DMS79 (cell line): ENCODE measurements at regions not wholly inside any gene's neighbourhood (a gene's known extent, or its start where the extent isn't known, plus 50 kb on each side); places are given as distances from the start of the nearest gene placed in this dataset.

Experiments
- DNase-seq: peaks from one replicate; lab custom pipeline; 2025; lab: John Stamatoyannopoulos, UW

DNA sequence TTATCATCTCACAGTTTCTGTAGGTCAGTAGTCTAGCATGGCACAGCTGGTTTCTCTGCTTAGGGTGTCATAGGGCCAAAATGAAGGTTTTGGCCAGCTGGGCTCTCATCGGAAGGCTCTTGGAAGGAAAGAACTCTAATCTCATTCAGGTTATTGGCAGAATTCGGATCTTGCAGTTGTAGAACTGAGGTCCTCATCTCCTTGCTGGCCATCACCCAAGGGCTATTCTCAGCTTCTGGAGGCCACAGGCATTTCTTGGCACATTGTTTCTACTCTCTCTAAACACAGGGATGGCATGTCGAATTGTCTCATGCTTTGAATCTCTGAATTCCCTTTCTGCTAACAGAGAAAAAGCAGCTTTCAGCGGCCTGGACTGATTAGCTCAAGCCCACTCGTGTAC is 258.0 kb upstream of the SMARCA2 start:
- DNase-seq, result no peak

DNA sequence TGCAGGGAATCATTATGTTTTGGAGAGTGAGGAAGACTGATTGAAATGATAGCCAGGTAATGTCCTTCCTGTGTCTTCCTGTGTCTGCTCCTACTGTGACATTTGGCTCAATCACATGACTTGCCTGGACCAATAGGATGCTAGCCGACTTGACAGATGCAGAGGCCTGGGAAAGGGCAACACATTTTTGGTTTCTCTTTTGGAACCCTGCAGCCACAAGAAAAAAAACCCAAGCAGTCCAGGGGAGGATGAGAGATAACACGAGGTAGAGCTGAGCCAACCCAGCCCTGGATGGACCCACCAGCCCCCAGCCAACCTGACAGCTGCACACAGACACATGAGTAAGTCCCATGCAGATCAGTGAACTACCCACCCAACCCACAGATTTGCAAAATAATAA is 256.1 kb upstream of the SMARCA2 start:
- DNase-seq, result no peak

DNA sequence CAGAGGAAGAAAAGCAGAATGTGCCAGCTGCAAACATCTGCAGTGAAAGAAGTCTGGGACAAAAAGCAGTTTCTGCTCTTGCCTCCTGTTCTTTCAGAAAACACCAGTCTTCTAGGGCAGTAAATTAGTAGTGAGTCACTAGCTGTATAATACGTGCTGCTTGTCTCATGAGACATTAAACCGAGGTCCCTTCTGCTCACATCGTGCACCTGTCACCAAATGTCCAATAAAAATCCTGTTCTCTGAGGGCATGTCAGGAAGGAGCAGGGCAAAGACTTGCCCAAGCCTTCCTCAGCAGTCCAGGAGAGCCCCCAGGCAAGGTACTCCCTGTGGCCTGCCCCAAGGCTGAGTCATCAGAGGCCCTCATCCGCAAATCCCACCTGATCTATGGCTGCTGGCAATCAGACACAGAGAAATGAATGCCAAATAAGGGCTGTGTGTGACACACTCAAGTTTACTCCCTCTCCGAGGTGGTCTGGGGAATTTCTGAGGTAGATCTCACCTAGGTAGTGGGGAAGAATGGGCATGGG is 255.3 kb upstream of the SMARCA2 start:
- no peak for DNase-seq

DNA sequence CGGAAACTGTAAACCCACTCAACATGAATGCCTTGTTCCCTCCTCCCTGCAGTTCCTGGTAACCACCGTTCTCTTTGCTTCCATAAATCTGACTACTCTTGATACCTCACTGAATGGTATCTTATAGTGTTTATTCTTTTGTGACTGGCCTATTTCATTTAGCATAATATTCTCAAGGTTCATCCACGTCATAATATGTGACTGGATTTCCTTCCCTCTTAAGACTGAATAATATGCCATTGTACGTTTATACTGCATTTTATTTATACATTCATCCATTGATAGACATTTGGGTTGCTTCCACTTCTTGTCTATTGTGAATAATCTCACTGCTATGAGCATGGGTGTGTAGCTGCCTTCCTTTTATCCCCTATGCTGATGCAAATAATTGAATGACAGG is 253.3 kb upstream of the SMARCA2 start:
- DNase-seq, result no peak

DNA sequence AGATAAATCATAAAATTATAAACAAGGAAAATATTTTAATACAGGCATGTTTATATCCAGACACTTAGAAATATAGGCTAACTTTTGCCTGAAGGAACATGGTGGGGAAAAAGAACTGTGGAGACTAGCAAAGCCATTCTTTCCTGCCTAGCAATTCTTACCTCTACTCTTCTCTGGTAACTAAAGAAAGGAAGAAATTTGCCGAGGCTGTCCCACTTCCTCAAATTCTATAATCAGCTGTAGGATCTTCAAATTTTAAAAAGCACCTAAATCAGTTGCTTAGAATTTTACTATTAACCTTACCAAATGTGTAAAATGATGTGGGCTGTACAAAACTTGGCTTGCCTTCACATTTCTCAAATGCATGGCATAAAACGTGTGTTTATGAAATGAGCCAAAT is 249.1 kb upstream of the SMARCA2 start:
- DNase-seq, result no peak

DNA sequence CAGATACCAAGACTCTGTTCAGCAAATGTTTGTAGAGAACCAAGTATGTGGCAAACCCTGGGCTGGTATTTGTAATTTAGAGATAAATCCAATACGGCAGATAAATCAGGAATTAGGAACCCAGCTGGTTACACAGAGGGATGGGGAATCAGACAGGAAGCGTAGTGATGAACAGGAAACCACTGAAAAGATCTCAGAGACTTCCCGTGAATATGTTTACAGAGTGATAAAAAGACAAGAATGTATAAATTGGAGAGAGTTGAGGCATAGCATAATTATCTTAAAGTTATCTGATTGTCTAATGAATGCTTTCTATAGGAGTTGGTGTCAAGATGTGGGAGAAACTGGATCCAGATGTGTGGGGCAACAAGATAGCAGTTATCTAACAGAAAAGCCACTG is 246.6 kb upstream of the SMARCA2 start:
- no peak for DNase-seq

DNA sequence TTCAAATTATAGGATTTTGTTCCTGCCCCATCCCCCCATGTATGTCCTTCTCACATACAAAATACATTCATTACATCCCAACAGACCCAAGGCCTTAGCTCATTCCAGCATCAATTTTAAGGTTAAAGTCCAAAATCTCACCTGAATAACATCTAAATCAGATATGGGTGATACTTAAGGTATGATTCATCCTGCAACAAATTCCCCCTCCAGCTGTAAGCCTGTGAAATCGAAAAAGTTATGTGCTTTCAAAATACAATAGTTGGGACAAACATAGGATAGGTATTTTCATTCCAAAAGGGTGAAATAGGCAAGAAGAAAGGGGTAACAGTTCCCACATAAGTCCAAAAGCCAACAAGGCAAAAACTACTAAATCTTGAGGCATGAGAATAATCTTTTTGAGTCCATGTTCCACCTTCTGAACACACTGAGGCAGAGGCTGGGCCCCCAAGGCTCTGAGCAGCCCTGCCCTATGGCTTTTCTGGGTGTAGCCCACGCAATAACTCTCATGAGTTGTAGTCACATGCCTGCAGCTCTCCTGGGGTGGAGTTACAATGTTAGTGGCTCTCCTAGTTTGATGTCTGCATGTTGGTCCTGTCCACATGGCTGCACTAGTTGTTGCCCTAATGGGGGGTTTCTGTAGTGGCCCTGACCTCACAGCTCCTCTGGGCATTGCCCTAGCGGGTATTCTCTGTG is 243.9 kb upstream of the SMARCA2 start:
- no peak for DNase-seq

DNA sequence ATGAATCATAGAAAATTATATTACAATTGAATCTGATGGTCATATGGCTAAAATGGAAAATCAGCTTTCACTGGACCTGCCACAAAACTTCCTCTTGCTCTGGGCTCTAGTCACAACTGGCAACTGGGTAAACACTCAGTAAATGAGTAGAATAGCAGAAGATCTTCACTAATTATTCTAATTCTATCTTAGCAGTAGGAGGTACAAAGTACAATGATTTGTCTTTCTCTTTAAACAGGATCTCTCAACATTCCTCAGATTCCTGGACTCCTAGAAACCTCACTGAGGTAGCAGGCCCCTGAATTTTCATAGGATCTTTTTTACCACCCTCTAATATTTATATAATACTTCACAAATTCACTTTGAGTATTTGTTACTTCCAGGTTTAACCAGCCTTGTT is 239.9 kb upstream of the SMARCA2 start:
- no peak for DNase-seq

DNA sequence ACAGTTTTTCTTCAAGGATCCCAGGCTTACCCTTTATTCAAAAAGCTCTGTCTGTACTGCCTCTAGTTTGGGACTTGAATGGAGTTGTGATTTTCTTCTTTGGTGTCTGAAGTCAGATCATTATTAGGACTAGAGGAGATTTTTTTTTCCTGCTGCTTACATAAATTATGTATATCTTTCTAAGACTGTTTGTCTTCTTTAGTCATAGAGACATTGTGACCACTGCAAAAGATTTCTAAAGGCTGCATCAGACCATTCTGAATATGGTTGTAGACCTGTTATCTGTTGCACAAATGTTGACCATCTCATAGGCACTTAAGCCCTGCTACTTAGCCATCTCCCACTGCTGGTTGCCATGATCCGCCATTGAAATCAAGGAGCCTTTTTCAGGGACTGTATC is 238.5 kb upstream of the SMARCA2 start:
- DNase-seq, result no peak

DNA sequence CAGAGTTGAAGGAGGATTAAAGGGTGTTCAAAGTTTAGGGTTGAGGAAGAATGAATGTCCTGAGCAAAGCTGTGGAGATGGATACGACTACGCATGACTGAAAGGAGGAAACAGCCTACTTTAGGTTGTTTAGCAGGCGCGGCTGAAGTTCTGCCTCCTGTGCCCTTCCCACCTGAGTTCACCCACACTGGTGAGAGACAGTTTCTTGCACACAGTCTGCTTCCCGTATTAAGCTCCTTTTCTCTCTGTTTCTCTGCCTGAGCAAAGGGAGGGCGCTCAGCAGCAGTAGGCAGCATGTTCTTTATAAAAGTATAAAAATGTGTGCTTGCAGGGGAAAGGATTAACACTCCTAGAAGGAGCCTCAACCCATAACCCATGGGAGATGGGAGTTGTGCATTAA is 224.0 kb upstream of the SMARCA2 start:
- no peak for DNase-seq

DNA sequence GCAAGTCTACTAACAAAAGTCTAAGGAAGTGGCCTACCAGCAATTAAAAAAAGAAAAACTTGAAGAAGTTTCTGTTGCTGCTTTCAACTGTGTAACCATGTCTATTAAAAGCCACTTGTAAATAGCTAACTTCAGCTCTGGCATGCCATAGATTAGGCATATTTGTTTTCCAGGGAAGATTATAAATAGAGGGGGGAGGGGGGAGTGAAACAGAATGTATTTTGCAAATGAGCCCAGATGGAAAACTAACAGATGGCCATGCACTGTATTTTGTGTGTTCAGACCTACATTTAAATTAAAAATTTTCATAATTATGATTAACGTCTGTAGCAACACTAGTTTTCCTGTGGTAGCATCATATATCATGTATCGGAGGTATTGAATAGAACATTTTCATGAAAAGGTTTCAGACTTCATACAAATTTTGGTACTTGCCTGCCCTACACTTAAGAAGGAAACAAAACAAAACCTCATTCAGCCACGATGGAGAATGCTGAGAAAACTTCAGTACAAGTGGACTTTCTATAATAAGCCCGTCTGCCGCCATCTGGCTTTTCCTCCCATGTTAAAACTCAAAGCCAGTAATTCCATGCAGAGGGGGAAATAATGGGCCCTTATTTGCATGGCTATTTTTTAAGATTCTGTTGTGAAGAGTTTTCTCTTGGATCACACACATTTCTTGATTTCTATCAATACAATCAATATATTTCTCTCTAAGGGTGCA is 220.4 kb upstream of the SMARCA2 start:
- DNase-seq, result no peak

DNA sequence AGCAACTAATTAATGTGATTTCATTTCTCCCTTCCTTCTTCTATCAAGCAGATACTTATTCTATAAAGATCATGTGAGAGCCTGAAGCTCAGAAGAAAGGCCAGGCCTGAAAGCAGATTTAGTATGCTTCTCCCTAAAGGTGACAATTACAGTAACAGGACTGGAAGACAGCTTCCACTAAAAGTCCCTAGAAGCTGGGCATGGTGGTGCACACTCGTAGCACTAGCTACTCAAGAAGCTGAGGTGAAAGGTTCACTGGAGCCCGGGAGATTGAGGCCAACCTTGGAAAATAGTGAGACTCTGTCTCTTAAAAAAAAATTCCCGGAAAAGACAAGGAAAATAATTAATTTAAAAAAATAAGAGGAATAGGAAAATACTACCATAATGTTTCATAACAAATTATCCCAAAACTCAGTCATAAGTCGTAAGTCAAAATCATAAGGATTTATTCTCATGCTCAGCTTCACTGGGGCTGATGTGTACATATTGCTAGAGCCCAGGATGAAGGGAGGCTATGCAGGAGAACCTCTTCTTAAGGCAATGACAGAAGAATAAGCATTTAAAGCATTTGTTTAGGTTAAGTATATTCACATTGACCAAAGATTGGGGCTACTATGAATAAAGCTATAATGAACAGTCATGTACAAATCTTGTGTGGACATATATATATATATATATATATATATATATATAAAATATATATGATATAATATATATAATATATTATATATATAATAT is 210.8 kb upstream of the SMARCA2 start:
- no peak for DNase-seq

DNA sequence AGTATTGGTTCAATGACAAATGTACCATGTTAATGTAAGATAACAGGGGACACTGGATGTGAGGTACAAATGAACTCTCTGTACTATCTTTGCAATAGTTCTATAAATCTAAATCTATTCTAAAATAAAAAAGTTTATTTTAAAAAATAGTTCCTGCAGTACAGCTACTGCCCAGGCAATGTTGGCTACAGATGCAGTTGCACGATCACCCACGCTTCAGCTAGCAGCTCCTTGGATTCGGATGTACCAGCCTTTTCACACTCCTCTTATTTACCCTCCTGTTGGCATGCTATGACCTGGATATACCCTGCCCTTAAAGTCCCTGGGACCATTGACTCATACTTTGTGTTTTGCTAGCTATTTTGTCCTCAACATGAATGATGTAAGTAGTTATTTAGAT is 185.4 kb upstream of the SMARCA2 start:
- no peak for DNase-seq

DNA sequence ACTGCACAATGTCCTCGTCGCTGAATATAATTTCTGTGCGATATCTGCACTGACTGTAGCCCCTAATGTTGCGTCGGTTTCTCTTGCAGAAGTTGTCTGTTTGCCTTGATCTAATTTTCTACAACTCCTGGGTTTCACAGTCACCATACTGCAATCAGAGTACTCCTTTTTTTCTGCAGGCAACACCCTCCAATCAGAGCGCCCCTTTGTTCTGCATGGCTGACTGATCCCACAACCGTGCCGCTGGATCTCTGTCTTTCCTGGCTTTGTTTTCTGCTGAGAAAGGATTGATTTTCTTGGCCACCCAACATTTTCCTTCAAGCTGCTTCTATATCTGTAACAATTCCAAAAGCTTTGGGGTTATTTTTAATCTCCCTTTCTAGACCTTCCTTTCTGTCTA is 182.2 kb upstream of the SMARCA2 start:
- DNase-seq, result no peak

DNA sequence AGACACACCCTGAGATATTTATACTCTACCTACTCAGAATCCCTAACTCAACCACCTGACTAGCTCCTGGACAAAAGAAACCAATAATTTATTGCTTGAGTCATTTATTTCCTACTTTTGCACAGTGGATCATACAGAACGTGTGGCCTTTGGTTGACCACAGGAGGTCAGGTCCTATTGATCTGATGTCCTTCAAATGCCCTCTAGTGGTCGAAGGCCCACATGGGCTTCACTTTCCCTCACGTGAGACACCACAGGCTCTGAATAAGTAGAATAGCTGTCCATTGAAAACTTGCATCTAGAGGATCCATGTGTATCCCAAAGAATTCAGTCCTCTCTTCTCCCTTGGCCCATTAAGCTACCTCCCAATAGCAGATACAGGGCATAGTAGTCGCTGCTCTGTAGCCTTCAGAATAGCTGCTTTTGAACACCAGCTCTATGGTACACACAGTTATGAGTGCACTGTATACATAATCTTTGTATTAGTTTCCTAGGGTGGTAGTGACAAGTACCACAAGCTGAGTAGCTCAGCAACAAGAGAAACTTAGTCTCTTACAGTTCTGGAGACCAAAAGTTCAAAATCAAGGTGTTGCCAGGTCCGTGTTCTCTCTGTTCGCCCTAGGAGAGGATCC is 177.6 kb upstream of the SMARCA2 start:
- no peak for DNase-seq

DNA sequence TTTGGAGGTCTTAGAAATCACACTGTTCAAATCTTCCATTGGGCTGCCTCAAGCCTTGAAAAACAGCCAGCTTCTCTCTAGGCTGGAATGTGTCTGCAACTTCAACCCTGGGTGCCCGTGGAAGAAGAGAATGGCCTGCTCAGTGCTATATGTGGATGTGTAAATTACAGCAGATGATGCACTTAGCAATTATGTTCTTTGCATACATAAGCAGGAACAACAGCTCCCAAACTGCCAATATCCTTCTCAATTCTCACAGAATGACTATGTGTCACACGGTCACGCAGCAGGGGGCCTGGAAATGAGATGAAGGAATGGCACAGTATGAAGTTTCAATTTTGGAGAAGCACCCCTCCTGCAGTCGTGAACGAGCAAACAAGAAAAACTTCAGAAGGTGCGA is 175.2 kb upstream of the SMARCA2 start:
- no peak for DNase-seq

DNA sequence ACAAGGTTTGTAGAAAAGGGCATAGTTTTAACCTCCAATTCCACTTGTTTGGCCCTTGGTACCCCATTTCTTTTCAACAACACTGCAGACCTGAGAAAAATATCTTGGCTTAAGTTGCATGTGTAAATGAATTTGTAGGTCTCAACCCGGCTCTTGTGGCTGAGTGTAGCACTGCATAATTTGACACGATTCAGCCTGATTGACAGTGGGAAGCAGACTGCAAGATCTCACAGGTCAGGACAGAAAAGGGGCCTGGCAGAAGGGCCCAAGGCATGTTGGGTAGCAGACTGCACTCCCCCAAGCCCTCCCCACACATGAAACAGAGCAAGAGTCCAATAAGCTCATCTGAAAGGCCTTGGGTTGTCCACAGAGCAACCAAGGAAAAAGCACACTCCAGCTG is 169.7 kb upstream of the SMARCA2 start:
- DNase-seq, result no peak

DNA sequence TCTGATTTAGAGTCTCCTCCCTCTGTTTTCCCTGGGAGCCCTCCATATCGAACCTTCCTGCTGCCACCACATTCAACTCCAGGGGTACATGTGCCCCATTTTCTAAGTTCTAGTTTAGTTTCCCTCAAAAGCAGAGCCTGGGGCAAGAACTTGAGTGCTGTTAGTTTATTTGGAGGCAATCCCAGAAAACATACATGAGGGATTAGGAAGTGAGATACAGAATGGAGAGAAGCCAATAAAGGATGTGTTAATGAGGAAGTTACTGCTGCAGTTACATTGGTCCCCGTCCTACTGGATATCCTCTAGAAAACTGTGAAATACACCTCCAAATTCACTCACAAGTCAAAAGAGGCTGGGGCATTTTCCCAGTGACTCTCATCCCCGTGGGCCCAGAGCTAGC is 159.4 kb upstream of the SMARCA2 start:
- DNase-seq, result no peak

DNA sequence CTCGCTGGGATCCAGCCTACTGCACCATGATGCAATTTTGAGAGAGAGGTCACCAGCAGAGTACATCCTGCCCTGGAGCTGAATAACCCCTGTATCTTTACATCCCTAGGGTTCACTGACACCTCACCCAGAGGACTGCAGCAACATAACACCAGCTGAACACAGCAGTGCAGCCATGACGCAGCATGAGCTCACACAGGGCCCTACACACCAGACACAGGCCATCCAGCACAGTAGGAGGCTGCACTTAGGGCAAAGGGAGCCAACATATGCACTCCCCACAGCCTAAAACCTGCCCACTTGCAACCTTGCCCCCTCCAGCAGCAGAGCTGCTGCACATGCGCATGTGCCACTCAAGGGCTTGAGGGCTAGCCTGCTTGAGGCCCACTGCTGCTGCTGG is 157.3 kb upstream of the SMARCA2 start:
- DNase-seq, result no peak

DNA sequence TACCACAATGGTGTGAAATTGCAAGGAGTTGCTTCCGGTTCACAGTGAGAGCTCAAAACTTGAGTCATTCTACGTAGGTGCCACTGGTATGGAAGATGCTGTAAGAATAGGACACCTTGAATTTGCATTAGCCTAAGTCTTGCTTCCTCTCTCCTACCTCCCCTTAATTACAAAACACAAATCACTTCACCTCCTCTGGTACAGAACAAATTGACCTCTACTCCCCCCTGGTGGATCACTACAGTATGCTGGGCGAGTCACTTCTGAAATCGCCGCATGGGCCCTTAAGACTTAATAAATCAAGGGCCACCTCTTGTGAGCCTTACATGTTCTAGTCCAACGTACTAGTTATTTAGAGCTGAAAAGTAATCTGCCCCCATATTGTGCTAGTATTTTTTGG is 145.3 kb upstream of the SMARCA2 start:
- DNase-seq, result no peak

DNA sequence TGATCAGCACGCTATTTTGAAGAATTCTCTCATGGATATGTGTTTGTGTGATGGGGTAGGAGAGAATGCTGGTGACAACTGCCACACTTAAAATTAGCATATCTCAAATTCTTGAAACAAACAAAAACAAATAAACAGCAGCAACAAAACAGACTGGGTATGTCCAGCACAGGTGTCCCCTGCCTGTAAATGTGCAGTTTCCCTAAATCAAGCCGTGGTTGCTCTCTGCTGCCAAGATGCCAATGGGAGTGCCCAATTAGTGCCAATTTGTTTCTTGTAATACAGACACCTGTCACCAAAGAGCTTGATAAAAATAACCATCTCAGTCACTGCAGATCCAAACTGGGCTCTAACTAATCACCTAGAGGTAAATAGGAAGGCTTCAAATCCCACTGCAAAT is 144.2 kb upstream of the SMARCA2 start:
- no peak for DNase-seq

DNA sequence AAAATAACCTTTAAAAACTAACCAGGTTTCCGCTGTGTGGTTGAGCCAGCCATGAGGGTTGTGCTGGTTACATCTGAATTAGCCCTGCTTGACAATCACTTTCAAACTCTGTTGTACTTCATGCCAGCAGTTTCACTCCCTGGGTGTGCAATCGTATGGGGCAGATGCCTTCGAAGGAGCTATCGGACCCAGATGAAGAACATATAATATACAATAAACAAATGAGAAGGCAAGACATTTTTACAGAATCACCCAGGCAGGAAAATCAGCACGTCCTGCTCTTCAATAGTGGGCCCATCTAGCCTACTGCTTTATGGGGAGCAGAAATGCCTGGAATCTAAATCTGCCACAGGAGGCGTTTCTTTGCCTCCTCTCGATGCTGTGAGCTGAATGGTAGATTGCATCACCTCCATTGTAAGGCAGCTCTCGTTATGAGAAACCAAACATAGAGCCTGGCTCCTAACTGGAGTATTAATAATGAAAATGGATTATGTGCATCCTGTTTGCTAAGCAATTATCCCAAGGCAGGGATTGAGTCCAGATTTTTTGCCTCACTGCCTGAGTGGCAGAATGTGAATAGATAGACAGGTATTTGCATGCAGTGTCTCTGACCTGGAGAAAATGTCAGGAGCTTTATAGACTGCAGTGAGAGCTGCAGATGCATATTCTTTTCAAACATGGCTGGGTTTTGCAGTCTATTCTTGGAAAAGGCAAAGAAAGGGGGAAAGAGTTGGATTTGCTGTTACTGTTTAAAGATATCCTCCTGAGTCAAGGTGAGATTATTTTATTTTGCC is 143.3 kb upstream of the SMARCA2 start:
- DNase-seq, result no peak
